Muscle of leg (tissue), 3 donors: ENCODE measurements at regions not wholly inside any gene's neighbourhood (a gene's known extent, or its start where the extent isn't known, plus 50 kb on each side); places are given as distances from the start of the nearest gene placed in this dataset.

Experiments used
- DNase-seq: peaks from one replicate; pipeline ENCODE4 v3.0.0; 2013
- H3K27ac ChIP-seq: one replicate; pipeline ENCODE4 v1.5.1; 2013; ENCODE audit warnings: mild to moderate bottlenecking, low read length, control low read depth
- H3K27me3 ChIP-seq: one replicate; pipeline ENCODE4 v1.6.1; 2013; ENCODE audit warnings: low read length; ENCODE audit not compliant: control insufficient read depth, insufficient read depth
- H3K36me3 ChIP-seq: one replicate; pipeline ENCODE4 v1.6.1; 2013; ENCODE audit warnings: low read length; ENCODE audit not compliant: control insufficient read depth, insufficient read depth
- H3K4me1 ChIP-seq: one replicate; pipeline ENCODE4 v1.6.1; 2013; ENCODE audit warnings: low read length; ENCODE audit not compliant: control insufficient read depth, insufficient read depth
- H3K4me3 ChIP-seq: one replicate; pipeline ENCODE4 v1.5.1; 2013; ENCODE audit warnings: low read length, control low read depth
- H3K9me3 ChIP-seq: replicated peaks from 2 replicates; pipeline ENCODE4 v1.6.1; 2013; ENCODE audit warnings: low read depth, low read length; ENCODE audit not compliant: control insufficient read depth
- WGBS: methylation state at CpG from one replicate; pipeline ENCODE4 v1.1.5; 2013; ENCODE audit warnings: missing lambda C conversion rate; ENCODE audit not compliant: insufficient coverage; 5-methylcytosine and 5-hydroxymethylcytosine counted together

DNA sequence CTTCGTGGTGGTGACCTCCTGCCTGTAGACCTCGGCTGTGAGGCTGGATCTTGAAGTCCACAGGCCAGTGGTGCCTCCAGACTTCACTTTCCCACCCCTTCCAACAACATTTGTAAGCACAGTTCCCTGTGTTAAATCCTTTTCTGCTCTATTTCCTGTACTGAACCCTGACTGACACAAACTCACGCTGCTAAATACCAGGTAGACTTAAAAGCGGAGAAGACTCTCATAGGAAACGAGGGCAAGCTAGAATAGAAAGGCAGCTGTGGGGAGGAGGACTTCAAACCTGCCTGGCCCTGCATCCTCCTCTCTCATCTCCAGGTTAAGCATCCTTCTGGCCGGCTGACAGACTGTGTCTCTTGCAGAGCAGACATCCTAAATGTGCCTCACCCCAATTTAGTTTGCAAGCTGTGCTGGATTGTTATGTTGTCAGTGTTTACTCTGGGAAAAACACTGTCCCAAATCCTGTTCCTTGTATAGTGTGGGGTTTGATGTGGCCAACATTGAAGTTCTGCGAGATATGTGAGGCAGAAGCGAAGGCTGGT is 58.5 kb upstream of the LARS2 start:
- H3K27ac ChIP-seq, result no peak overlapping the region
- no peaks in the 10 kb centered on the region for H3K4me1 ChIP-seq
- H3K27me3 ChIP-seq, result peaks cover 21% of the 10 kb centered on the region
- DNase-seq, result no peak
- WGBS, result 40% methylated on average over 1 of the region's 8 CpGs
- no peaks in the 10 kb centered on the region for H3K9me3 ChIP-seq
- no peaks in the 10 kb centered on the region for H3K36me3 ChIP-seq
- H3K4me3 ChIP-seq, result no peak overlapping the region

DNA sequence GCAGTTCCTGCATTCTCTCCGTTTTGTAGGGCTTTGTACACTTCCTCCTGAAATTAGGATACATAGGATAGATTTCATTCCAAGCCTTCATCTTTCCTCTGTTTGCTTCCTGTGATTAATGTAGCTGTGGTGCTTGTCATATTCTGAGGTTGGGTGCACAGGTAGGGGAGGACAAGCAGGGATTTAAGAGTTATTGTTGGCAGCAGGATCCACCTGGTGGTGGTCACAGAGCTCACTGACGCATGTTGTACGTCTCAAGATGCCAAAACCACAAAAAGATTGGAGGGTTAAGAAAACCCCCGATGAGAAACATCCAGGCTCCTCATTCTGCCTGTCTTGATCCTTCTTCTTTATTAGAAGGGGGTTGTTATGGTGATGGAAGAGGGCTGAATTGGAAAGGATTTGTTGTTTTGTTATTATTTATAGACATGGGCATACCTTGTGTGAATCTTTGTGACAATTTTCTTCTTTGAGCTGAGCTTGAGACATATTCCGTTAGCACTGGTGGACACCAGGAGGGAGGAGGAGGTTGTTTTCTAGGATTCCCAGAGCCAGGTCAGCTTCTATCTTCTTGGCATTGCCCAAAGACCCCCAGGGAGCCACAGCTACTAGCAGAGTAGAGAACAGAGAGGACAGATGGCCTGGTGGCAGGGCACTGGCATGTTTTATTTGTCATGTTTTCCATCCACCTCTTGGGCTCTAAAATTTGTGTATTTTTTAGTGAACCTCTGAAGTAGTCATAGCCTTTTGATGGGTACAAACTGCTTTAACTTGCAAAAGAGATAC is 57.7 kb upstream of the LARS2 start:
- no peak for DNase-seq
- no peaks in the 10 kb centered on the region for H3K36me3 ChIP-seq
- no peak overlapping the region for H3K27ac ChIP-seq
- WGBS, result 55% methylated on average over 3 of the region's 5 CpGs
- peaks cover 25% of the 10 kb centered on the region for H3K27me3 ChIP-seq
- H3K4me1 ChIP-seq, result no peaks in the 10 kb centered on the region
- H3K4me3 ChIP-seq, result no peak overlapping the region
- no peaks in the 10 kb centered on the region for H3K9me3 ChIP-seq

DNA sequence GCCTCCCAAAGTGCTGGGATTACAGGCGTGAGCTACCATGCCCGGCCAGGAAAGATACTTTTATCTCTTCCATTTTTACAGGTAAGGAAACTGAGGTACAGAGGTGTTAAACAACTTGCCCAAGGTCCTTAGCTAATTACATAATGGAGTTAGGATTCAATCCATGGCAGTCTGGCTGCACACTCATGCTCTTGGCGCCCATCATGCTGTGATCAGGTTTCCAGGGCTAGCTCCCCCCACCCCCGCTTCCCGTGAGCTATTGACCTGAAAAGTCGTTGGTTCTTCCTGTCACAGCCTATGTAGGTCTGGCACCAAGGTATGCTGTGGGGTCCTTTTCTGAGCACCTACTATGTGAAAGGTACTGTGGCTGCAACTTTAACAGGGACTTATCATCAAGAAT is 55.9 kb upstream of the LARS2 start:
- Histone ChIP-seq H3K9me3 (no peaks in the 10 kb centered on the region), H3K27ac (no peak overlapping the region), H3K36me3 (no peaks in the 10 kb centered on the region), H3K4me3 (no peak overlapping the region), H3K27me3 (peaks cover 22% of the 10 kb centered on the region), H3K4me1 (no peaks in the 10 kb centered on the region)
- WGBS, result 85% methylated on average over 4 of the region's 6 CpGs
- no peak for DNase-seq

DNA sequence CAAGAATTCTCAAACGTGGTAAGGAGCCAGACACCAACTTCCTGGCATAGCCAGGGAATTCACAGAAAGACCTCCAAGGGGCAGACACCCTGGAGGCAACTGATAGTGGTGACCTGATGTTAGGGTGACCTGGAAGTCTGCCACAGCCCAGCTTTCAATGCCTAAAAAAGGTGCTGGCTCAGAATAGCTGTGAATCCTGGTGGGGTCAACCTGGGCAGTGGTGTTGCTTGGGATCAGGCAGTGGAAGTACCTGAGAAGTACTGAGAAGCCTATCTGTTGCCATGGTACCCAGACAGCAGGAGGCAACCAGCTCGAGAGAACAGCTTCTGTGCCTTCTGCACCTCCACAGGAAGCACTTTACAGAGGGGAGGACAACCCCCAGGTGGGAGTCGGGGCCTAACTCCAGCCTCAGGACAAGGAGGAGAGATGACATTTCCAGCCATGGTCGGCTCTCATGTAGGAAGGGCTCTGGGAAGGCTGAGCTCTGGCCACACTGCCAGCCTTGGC is 55.4 kb upstream of the LARS2 start:
- no peaks in the 10 kb centered on the region for H3K36me3 ChIP-seq
- no peaks in the 10 kb centered on the region for H3K9me3 ChIP-seq
- no peak overlapping the region for H3K4me3 ChIP-seq
- H3K4me1 ChIP-seq, result peaks cover under 1% of the 10 kb centered on the region
- 65% methylated on average over 2 of the region's 4 CpGs for WGBS
- no peak for DNase-seq
- H3K27me3 ChIP-seq, result peaks cover 22% of the 10 kb centered on the region
- H3K27ac ChIP-seq, result no peak overlapping the region

DNA sequence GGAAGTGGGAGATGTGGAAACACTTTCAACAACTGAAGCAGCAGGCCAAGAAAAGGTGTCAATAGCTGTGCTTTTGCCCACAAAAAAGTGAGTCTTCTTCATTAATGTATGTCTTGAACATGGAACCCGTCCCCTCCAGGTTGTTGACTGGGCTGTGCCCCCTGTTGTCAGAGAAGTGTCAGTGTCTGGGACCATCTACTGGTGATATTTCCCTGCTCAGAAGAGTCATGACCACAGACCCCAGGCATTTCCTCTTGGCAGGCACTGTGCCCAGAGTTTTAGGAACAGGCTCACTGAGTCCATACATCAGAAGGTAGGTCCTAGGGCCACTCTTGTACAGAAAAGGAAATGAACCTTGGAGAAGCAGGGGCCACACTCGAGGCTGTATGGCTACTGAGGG is 54.8 kb upstream of the LARS2 start:
- Histone ChIP-seq H3K4me3 (no peak overlapping the region), H3K36me3 (no peaks in the 10 kb centered on the region), H3K4me1 (peaks cover 5% of the 10 kb centered on the region), H3K27ac (no peak overlapping the region), H3K27me3 (peaks cover 22% of the 10 kb centered on the region), H3K9me3 (no peaks in the 10 kb centered on the region)
- no CpG with 5 or more reads among the region's 2 CpGs for WGBS
- DNase-seq, result no peak

DNA sequence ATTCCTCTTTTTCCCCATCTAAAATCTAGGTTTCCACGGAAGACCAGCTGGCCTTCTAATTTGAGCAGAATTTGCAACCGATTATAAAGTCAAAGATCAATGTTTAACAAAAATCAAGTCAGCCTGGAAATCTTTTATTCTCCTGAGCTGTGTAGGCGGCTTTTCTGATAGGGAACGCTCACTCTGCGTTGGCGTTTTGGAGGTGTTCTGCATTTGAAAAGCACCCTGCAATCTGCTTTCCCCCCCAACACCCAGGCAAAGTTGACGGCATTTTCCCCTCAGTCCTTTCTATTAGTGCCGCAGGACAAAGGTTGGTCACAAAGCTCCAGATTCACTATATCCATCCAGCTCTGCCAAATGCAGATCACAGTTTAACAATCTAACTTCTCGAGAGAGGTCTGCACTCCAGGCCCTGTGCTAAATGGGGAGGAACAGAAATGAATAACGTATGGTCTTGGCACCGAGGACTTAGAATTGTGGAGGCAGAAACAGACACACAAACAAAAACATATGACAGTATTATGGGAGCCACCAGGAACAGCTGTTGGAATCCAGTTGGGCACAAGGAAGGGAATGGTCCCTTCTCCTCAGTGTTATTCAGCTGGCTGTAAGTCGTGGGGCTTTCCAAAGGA is 50.4 kb upstream of the LARS2 start:
- Histone ChIP-seq H3K4me1 (peaks cover 5% of the 10 kb centered on the region), H3K36me3 (no peaks in the 10 kb centered on the region), H3K9me3 (no peaks in the 10 kb centered on the region), H3K4me3 (no peak overlapping the region), H3K27ac (no peak overlapping the region), H3K27me3 (peaks cover 9% of the 10 kb centered on the region)
- DNase-seq, result peak; percentile 87
- WGBS, result 52% methylated on average over 9 of the region's 12 CpGs
